Mucosa of descending colon (tissue), 3 donors: ENCODE measurements at regions not wholly inside any gene's neighbourhood (a gene's known extent, or its start where the extent isn't known, plus 50 kb on each side); places are given as distances from the start of the nearest gene placed in this dataset.

Experiments
- ATAC-seq: fragments of 200-7000 bp; cut with Tn5 transposase; one replicate; pipeline ENCODE4 v1.9.1; 2020; ENCODE audit warnings: mild to moderate bottlenecking, moderate library complexity
- DNase-seq, 3 donors: peaks; one replicate each; pipeline ENCODE4 v3.0.0-alpha.2; 2020
- H3K36me3 ChIP-seq: fragments of 200-600 bp; one replicate; pipeline ENCODE4 v1.8.0; 2021; ENCODE audit warnings: low read depth, mild to moderate bottlenecking
- H3K4me1 ChIP-seq: fragments of 200-600 bp; one replicate; pipeline ENCODE4 v1.8.0; 2021; ENCODE audit warnings: low read depth, mild to moderate bottlenecking
- H3K4me3 ChIP-seq: fragments of 200-600 bp; one replicate; pipeline ENCODE4 v1.8.0; 2021; ENCODE audit warnings: mild to moderate bottlenecking
- H3K9me3 ChIP-seq: fragments of 200-600 bp; one replicate; pipeline ENCODE4 v1.8.0; 2021; ENCODE audit warnings: mild to moderate bottlenecking
- CTCF ChIP-seq: fragments of 200-600 bp; IDR thresholded peaks from one replicate; pipeline ENCODE4 v1.8.0; 2022; ENCODE audit warnings: antibody characterized with exemption, mild to moderate bottlenecking
- intact Hi-C, 2 donors: fragments of 100-400 bp; cut with DNase I in 1 of 2; cut with micrococcal nuclease in 1 of 2; formaldehyde crosslinking; loops; one replicate each; pipeline versions ENCODE4 v1.11.0 to v1.11.1; 2022; cut with DNase I, micrococcal nuclease
- donor health status: DM: no; HTN: no; CAD: no; lungs with moderate emphysema.
- donor health status: DM: no; HTN: no; CAD: no.
- donor health status: DM: no; HTN: yes; CAD: no.

GRCh38 chr7:15801041-15801440 is 114.6 kb upstream of the MEOX2 start:
- DNase-seq (no peak), ATAC-seq (no peak)
- no peaks in the 10 kb centered on the region for H3K4me1 ChIP-seq
- intact Hi-C loops = no loop called here
- H3K4me3 ChIP-seq = no peak overlapping the region
- no peaks in the 10 kb centered on the region for H3K9me3 ChIP-seq
- no peaks in the 10 kb centered on the region for H3K36me3 ChIP-seq
- no peak for TF ChIP-seq CTCF

GRCh38 chr7:15798081-15798480 is 111.6 kb upstream of the MEOX2 start:
- Histone ChIP-seq H3K4me3 (no peak overlapping the region), H3K36me3 (no peaks in the 10 kb centered on the region), H3K9me3 (no peaks in the 10 kb centered on the region), H3K4me1 (no peaks in the 10 kb centered on the region)
- no peak for TF ChIP-seq CTCF
- intact Hi-C loops = no loop called here
- DNase-seq (no peak), ATAC-seq (no peak)

- H3K36me3 ChIP-seq = no peaks in the 10 kb centered on the region
- no peak for TF ChIP-seq CTCF
- no peaks in the 10 kb centered on the region for H3K9me3 ChIP-seq
- intact Hi-C loops = no loop called here
- DNase-seq = no peak
- H3K4me3 ChIP-seq = no peak overlapping the region
- no peaks in the 10 kb centered on the region for H3K4me1 ChIP-seq
- no peak for ATAC-seq
These were observed 108.9 kb upstream of the MEOX2 start for GRCh38 chr7:15795393-15795792.

- H3K9me3 ChIP-seq = no peaks in the 10 kb centered on the region
- ATAC-seq = no peak
These were observed 108.3 kb upstream of the MEOX2 start for GRCh38 chr7:15794801-15795200.

GRCh38 chr7:15784694-15785030 is 98.2 kb upstream of the MEOX2 start:
- DNase-seq = no peak
- intact Hi-C loops = no loop called here
- Histone ChIP-seq H3K9me3 (no peaks in the 10 kb centered on the region), H3K4me3 (no peak overlapping the region), H3K36me3 (no peaks in the 10 kb centered on the region), H3K4me1 (no peaks in the 10 kb centered on the region)
- TF ChIP-seq CTCF = no peak
- no peak for ATAC-seq

More at GRCh38 chr7:15794801-15795200, 108.3 kb upstream of the MEOX2 start:
- TF ChIP-seq CTCF = no peak
- intact Hi-C loops = no loop called here
- no peaks in the 10 kb centered on the region for H3K36me3 ChIP-seq
- H3K4me3 ChIP-seq = no peak overlapping the region
- no peak for DNase-seq
- H3K4me1 ChIP-seq = no peaks in the 10 kb centered on the region

GRCh38 chr7:15783987-15784693 is 97.7 kb upstream of the MEOX2 start:
- Histone ChIP-seq H3K36me3 (no peaks in the 10 kb centered on the region), H3K4me3 (no peak overlapping the region), H3K9me3 (no peaks in the 10 kb centered on the region), H3K4me1 (no peaks in the 10 kb centered on the region)
- intact Hi-C loops = no loop called here
- no peak for ATAC-seq
- DNase-seq = no peak
- TF ChIP-seq CTCF = no peak
